ENCODE measurements at regions not wholly inside any gene's neighbourhood (a gene's known extent, or its start where the extent isn't known, plus 50 kb on each side); places are given as distances from the start of the nearest gene placed in this dataset.

DNA sequence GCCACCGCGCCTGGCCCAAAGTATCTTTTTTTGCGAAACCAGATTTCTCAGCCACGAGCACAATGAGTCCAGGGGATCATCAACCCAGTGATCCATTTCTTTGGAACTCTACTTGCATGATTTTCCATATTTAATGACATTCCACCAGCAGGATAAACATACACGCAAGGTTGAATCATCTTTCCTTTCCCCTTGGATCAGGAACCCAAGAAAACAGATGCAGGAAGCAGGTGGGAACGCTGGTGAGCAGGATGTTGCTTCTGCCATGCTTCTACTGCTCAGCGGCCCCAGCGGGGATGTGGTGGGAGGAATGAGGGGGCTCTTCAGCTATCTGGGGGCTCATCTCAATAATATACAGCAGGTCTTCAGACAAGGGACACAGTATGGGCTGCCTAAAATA lies 118.2 kb downstream of the SEC61B start:
- no peak overlapping the region for H3K4me3 ChIP-seq (replicated peaks; ENCODE audit: low read depth, low read length)
- TF ChIP-seq, protein P1, sequence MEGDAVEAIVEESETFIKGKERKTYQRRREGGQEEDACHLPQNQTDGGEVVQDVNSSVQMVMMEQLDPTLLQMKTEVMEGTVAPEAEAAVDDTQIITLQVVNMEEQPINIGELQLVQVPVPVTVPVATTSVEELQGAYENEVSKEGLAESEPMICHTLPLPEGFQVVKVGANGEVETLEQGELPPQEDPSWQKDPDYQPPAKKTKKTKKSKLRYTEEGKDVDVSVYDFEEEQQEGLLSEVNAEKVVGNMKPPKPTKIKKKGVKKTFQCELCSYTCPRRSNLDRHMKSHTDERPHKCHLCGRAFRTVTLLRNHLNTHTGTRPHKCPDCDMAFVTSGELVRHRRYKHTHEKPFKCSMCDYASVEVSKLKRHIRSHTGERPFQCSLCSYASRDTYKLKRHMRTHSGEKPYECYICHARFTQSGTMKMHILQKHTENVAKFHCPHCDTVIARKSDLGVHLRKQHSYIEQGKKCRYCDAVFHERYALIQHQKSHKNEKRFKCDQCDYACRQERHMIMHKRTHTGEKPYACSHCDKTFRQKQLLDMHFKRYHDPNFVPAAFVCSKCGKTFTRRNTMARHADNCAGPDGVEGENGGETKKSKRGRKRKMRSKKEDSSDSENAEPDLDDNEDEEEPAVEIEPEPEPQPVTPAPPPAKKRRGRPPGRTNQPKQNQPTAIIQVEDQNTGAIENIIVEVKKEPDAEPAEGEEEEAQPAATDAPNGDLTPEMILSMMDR (IDR thresholded peaks at IDR 0.05; ENCODE audit: low read depth, low read length, missing control alignments) = no peak
- no peak for DNase-seq (ENCODE audit: extremely low read depth, low read depth)

DNA sequence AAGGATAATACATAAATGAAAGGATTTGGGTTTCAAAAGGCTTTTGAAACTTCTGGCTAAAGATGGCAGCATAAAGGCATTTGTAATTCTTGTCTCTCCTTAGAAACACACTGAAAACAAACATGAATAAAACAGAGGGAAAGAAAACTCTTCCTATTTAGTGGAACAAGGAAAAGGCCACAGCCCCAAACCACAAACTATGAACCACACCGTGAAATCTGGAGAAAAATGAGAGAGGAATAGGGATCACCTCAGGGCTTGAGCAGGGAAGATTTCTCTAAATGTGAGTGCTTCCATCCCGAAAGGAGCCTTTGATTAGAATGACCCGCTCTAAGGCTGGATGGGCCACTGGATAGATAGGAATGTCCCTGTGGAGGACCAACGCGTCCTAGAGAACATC lies 119.6 kb downstream of the SEC61B start:
- no peak overlapping the region for H3K4me3 ChIP-seq (replicated peaks; ENCODE audit: low read depth, low read length)
- TF ChIP-seq, protein P1 (IDR thresholded peaks at IDR 0.05; ENCODE audit: low read depth, low read length, missing control alignments) = no peak
- no peak for DNase-seq (ENCODE audit: extremely low read depth, low read depth)

DNA sequence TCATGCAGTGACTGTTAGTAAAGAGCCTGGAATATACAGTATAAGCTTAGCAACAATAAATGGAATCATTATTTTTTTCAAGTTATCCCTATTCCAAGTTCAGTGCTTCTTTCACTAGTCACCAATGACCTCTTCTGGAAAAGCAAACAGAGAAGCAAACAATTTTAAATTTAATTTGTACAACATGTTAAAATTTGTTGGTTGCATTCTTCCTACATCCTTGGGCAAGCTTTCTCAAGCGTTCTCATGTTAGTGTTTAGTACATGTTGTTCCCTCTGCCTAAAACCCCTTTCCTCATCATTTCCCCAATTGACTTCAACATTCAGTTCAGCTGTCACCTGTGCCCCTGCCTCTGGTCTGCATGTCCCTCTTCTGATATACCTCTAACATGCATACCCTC lies 123.4 kb downstream of the SEC61B start:
- TF ChIP-seq, protein P1 (IDR thresholded peaks at IDR 0.05; ENCODE audit: low read depth, low read length, missing control alignments) = no peak
- H3K4me3 ChIP-seq (replicated peaks; ENCODE audit: low read depth, low read length) = no peak overlapping the region
- DNase-seq (ENCODE audit: extremely low read depth, low read depth) = no peak

- DNase-seq (ENCODE audit: extremely low read depth, low read depth) = no peak
- no peak overlapping the region for H3K4me3 ChIP-seq (replicated peaks; ENCODE audit: low read depth, low read length)
- TF ChIP-seq, protein P1 (IDR thresholded peaks at IDR 0.05; ENCODE audit: low read depth, low read length, missing control alignments) = no peak
Measured at GRCh38 chr9:99345942-99346341, 123.9 kb downstream of the SEC61B start.

DNA sequence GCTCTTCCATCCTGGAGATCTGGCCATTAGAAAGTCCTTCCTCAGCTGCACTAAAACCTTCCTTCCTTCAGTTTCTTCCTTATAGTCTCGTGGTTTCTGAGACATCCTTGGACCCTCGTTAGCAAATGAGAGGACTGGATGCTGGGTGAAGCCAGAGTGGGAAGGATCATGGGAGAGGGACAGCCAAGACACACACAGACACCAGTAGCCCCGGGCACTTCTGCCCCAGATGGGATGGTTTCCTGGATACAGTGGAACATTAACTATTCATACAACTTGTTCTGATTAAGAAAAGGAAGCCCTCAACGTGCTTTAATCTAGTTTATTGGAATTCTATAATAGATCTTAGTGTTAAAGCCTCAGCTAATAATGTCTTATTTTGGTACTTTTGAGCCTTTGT lies 125.5 kb downstream of the SEC61B start:
- no peak overlapping the region for H3K4me3 ChIP-seq (replicated peaks; ENCODE audit: low read depth, low read length)
- TF ChIP-seq, protein P1 (IDR thresholded peaks at IDR 0.05; ENCODE audit: low read depth, low read length, missing control alignments) = no peak
- no peak for DNase-seq (ENCODE audit: extremely low read depth, low read depth)

DNA sequence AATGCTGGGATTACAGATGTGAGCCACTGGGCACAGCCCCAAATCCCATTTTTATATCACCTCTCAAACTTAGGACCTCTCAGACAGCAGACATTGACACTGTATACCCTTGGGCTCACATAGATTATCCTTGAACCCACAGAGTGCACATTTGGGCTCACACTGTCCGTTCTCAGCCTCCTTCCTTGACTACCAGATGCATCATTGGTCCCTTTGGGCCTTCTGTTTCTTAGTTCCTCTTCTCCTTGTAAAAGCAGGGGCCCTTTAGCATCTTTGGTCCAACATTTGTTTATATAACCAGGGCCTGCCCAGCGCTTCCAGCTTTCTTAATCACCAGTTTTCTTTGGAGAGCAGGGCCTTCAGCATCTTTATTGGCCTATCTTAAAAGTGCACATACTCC lies 126.2 kb downstream of the SEC61B start:
- H3K4me3 ChIP-seq (replicated peaks; ENCODE audit: low read depth, low read length) = no peak overlapping the region
- TF ChIP-seq, protein P1 (IDR thresholded peaks at IDR 0.05; ENCODE audit: low read depth, low read length, missing control alignments) = no peak
- DNase-seq (ENCODE audit: extremely low read depth, low read depth) = no peak

- H3K4me3 ChIP-seq (replicated peaks; ENCODE audit: low read depth, low read length) = no peak overlapping the region
- TF ChIP-seq, protein P1 (IDR thresholded peaks at IDR 0.05; ENCODE audit: low read depth, low read length, missing control alignments) = no peak
- no peak for DNase-seq (ENCODE audit: extremely low read depth, low read depth)
Measured at GRCh38 chr9:99349870-99350269, 127.8 kb downstream of the SEC61B start.

All from HFF-Myc (cell line).